ENCODE measurements at regions not wholly inside any gene's neighbourhood (a gene's known extent, or its start where the extent isn't known, plus 50 kb on each side); places are given as distances from the start of the nearest gene placed in this dataset.

DNA sequence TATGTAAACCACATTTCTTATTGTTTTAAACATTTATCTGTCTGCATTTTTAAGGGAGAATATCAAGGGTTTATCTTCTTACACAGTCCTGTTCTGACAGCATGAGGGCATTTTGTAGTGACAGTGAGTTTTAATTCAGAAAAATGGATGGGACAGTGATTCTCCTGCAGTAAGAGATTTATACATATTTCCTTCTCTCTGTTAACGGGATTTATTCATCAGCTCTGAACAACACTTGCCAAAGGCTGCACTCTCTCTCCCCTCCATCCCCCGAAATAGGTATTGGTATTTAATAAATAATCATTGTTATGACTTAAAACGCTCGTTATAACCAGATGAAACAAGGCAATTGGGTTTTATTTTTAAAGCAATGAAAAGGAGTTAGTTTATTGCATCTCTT, 410.9 kb downstream of the STIM2 start:
- Histone ChIP-seq H3K79me2 (ENCODE audit: control insufficient read depth, low read length) (no peaks in the 10 kb centered on the region), H3K9me2 (replicated peaks; ENCODE audit: control insufficient read depth, low read length) (no peaks in the 10 kb centered on the region), H3K27ac (ENCODE audit: low read depth, low read length) (no peak overlapping the region), H3F3A (ENCODE audit: control insufficient read depth, insufficient read depth) (no peaks in the 10 kb centered on the region), H3K4me3 (ENCODE audit: low read length) (no peak overlapping the region), H3K4me1 (ENCODE audit: control insufficient read depth, low read length) (no peaks in the 10 kb centered on the region), H3K9me3 (ENCODE audit: control insufficient read depth, insufficient read depth, low read length) (no peaks in the 10 kb centered on the region), H3K27me3 (ENCODE audit: control insufficient read depth, low read length) (no peaks in the 10 kb centered on the region), H3K36me3 (ENCODE audit: control insufficient read depth, low read length) (no peaks in the 10 kb centered on the region), H4K20me1 (ENCODE audit: control insufficient read depth, insufficient read depth, low read depth, low read length) (no peaks in the 10 kb centered on the region), H3K4me2 (ENCODE audit: low read length) (no peak overlapping the region)
- TF ChIP-seq EZH2phosphoT487 (IDR thresholded peaks at IDR 0.05; ENCODE audit: borderline replicate concordance, low read length) (no peak), CTCF (IDR thresholded peaks at IDR 0.05; ENCODE audit: low read depth, low read length, poor library complexity, severe bottlenecking) (no peak)

- Histone ChIP-seq H3F3A (ENCODE audit: control insufficient read depth, insufficient read depth) (no peaks in the 10 kb centered on the region), H3K4me1 (ENCODE audit: control insufficient read depth, low read length) (no peaks in the 10 kb centered on the region), H3K27ac (ENCODE audit: low read depth, low read length) (no peak overlapping the region), H3K9me3 (ENCODE audit: control insufficient read depth, insufficient read depth, low read length) (no peaks in the 10 kb centered on the region), H3K4me3 (ENCODE audit: low read length) (no peak overlapping the region), H3K27me3 (ENCODE audit: control insufficient read depth, low read length) (no peaks in the 10 kb centered on the region), H3K79me2 (ENCODE audit: control insufficient read depth, low read length) (no peaks in the 10 kb centered on the region), H3K4me2 (ENCODE audit: low read length) (no peak overlapping the region), H3K9me2 (replicated peaks; ENCODE audit: control insufficient read depth, low read length) (no peaks in the 10 kb centered on the region), H4K20me1 (ENCODE audit: control insufficient read depth, insufficient read depth, low read depth, low read length) (no peaks in the 10 kb centered on the region), H3K36me3 (ENCODE audit: control insufficient read depth, low read length) (no peaks in the 10 kb centered on the region)
- TF ChIP-seq EZH2phosphoT487 (IDR thresholded peaks at IDR 0.05; ENCODE audit: borderline replicate concordance, low read length) (no peak), CTCF (IDR thresholded peaks at IDR 0.05; ENCODE audit: low read depth, low read length, poor library complexity, severe bottlenecking) (no peak)
These were observed 411.6 kb downstream of the STIM2 start for GRCh38 chr4:27272217-27272616.

- no peaks in the 10 kb centered on the region for H4K20me1 ChIP-seq (ENCODE audit: control insufficient read depth, insufficient read depth, low read depth, low read length)
- H3K9me3 ChIP-seq (ENCODE audit: control insufficient read depth, insufficient read depth, low read length) = no peaks in the 10 kb centered on the region
- H3K4me3 ChIP-seq (ENCODE audit: low read length) = no peak overlapping the region
- no peaks in the 10 kb centered on the region for H3K27me3 ChIP-seq (ENCODE audit: control insufficient read depth, low read length)
- H3K36me3 ChIP-seq (ENCODE audit: control insufficient read depth, low read length) = no peaks in the 10 kb centered on the region
- H3K27ac ChIP-seq (ENCODE audit: low read depth, low read length) = no peak overlapping the region
- no peaks in the 10 kb centered on the region for H3K79me2 ChIP-seq (ENCODE audit: control insufficient read depth, low read length)
- H3K9me2 ChIP-seq (replicated peaks; ENCODE audit: control insufficient read depth, low read length) = no peaks in the 10 kb centered on the region
- H3K4me2 ChIP-seq (ENCODE audit: low read length) = no peak overlapping the region
- no peaks in the 10 kb centered on the region for H3F3A ChIP-seq (ENCODE audit: control insufficient read depth, insufficient read depth)
- no peak for TF ChIP-seq CTCF (IDR thresholded peaks at IDR 0.05; ENCODE audit: low read depth, low read length, poor library complexity, severe bottlenecking)
- no peak for TF ChIP-seq EZH2phosphoT487 (IDR thresholded peaks at IDR 0.05; ENCODE audit: borderline replicate concordance, low read length)
- H3K4me1 ChIP-seq (ENCODE audit: control insufficient read depth, low read length) = no peaks in the 10 kb centered on the region
These were observed 415.8 kb downstream of the STIM2 start for GRCh38 chr4:27276307-27277073.

Measured in DOHH2 (cell line).